ENCODE measurements at regions not wholly inside any gene's neighbourhood (a gene's known extent, or its start where the extent isn't known, plus 50 kb on each side); places are given as distances from the start of the nearest gene placed in this dataset.

- TF ChIP-seq NFIC (IDR thresholded peaks at IDR 0.05) (no peak), YY1 (IDR thresholded peaks at IDR 0.05; ENCODE audit: low read depth) (no peak), MAX (IDR thresholded peaks at IDR 0.05) (no peak), RAD21 (IDR thresholded peaks at IDR 0.05; ENCODE audit: low read depth) (no peak), TCF12 (IDR thresholded peaks at IDR 0.05; ENCODE audit: low read depth) (no peak), EGR1 (IDR thresholded peaks at IDR 0.05) (no peak), CREB1 (IDR thresholded peaks at IDR 0.05; ENCODE audit: low read depth) (no peak), USF1 (IDR thresholded peaks at IDR 0.05) (no peak), EP300 (IDR thresholded peaks at IDR 0.05; ENCODE audit: borderline replicate concordance) (no peak), FOXM1 (IDR thresholded peaks at IDR 0.05; ENCODE audit: borderline replicate concordance, low read depth) (no peak), TEAD4 (IDR thresholded peaks at IDR 0.05) (no peak), CEBPB (IDR thresholded peaks at IDR 0.05) (no peak)
Observed at GRCh38 chr5:74296685-74297408, 343.7 kb downstream of the ENC1 start.

- TF ChIP-seq MAX (IDR thresholded peaks at IDR 0.05) = no peak
- TF ChIP-seq YY1 (IDR thresholded peaks at IDR 0.05; ENCODE audit: low read depth) = no peak
- no peak for TF ChIP-seq NFIC (IDR thresholded peaks at IDR 0.05)
- no peak for TF ChIP-seq FOXM1 (IDR thresholded peaks at IDR 0.05; ENCODE audit: borderline replicate concordance, low read depth)
- TF ChIP-seq CEBPB (IDR thresholded peaks at IDR 0.05) = no peak
- no peak for TF ChIP-seq REST (IDR thresholded peaks at IDR 0.05; ENCODE audit: low read depth)
- TF ChIP-seq RAD21 (IDR thresholded peaks at IDR 0.05; ENCODE audit: low read depth) = no peak
- TF ChIP-seq ZBTB7A (IDR thresholded peaks at IDR 0.05; ENCODE audit: low read depth) = no peak
- no peak for TF ChIP-seq EP300 (IDR thresholded peaks at IDR 0.05; ENCODE audit: borderline replicate concordance)
- no peak for TF ChIP-seq TCF12 (IDR thresholded peaks at IDR 0.05; ENCODE audit: low read depth)
- no peak for TF ChIP-seq CREB1 (IDR thresholded peaks at IDR 0.05; ENCODE audit: low read depth)
- no peak for TF ChIP-seq EGR1 (IDR thresholded peaks at IDR 0.05)
- TF ChIP-seq TAF1 (IDR thresholded peaks at IDR 0.05; ENCODE audit: low read depth) = no peak
Observed at GRCh38 chr5:74295676-74296075, 344.9 kb downstream of the ENC1 start.

GRCh38 chr5:74295141-74295540 is 345.4 kb downstream of the ENC1 start:
- TF ChIP-seq CEBPB (IDR thresholded peaks at IDR 0.05) = no peak
- TF ChIP-seq RAD21 (IDR thresholded peaks at IDR 0.05; ENCODE audit: low read depth) = no peak

GRCh38 chr5:74294231-74294705 is 346.3 kb downstream of the ENC1 start:
- TF ChIP-seq RAD21 (IDR thresholded peaks at IDR 0.05; ENCODE audit: low read depth) (no peak), ZBTB7A (IDR thresholded peaks at IDR 0.05; ENCODE audit: low read depth) (no peak), TAF1 (IDR thresholded peaks at IDR 0.05; ENCODE audit: low read depth) (no peak), CREB1 (IDR thresholded peaks at IDR 0.05; ENCODE audit: low read depth) (no peak), NFIC (IDR thresholded peaks at IDR 0.05) (no peak), EGR1 (IDR thresholded peaks at IDR 0.05) (no peak), EP300 (IDR thresholded peaks at IDR 0.05; ENCODE audit: borderline replicate concordance) (no peak), TEAD4 (IDR thresholded peaks at IDR 0.05) (no peak), TCF12 (IDR thresholded peaks at IDR 0.05; ENCODE audit: low read depth) (no peak), CEBPB (IDR thresholded peaks at IDR 0.05) (no peak)

- TF ChIP-seq CREB1 (IDR thresholded peaks at IDR 0.05; ENCODE audit: low read depth) (no peak), RAD21 (IDR thresholded peaks at IDR 0.05; ENCODE audit: low read depth) (no peak), USF1 (IDR thresholded peaks at IDR 0.05) (no peak), MAX (IDR thresholded peaks at IDR 0.05) (no peak), NFIC (IDR thresholded peaks at IDR 0.05) (no peak), TEAD4 (IDR thresholded peaks at IDR 0.05) (no peak), EGR1 (IDR thresholded peaks at IDR 0.05) (no peak), TAF1 (IDR thresholded peaks at IDR 0.05; ENCODE audit: low read depth) (no peak), CEBPB (IDR thresholded peaks at IDR 0.05) (no peak), ZBTB7A (IDR thresholded peaks at IDR 0.05; ENCODE audit: low read depth) (no peak), REST (IDR thresholded peaks at IDR 0.05; ENCODE audit: low read depth) (no peak), FOXM1 (IDR thresholded peaks at IDR 0.05; ENCODE audit: borderline replicate concordance, low read depth) (no peak), TCF12 (IDR thresholded peaks at IDR 0.05; ENCODE audit: low read depth) (no peak)
Observed at GRCh38 chr5:74293182-74293581, 347.3 kb downstream of the ENC1 start.
